Activated CD4-positive, alpha-beta T cell treated with anti-CD3 and anti-CD28 coated beads, Interleukin-10, Interleukin-2, amounts not matched to agents 100 ng/mL and 50 ng/mL, durations not matched to agents 16 hours and 8 hours (primary cell): ENCODE measurements at regions not wholly inside any gene's neighbourhood (a gene's known extent, or its start where the extent isn't known, plus 50 kb on each side); places are given as distances from the start of the nearest gene placed in this dataset.

ENCODE experiments used
- DNase-seq: peaks from one replicate; pipeline ENCODE4 v3.0.0-alpha.2; 2020

DNA sequence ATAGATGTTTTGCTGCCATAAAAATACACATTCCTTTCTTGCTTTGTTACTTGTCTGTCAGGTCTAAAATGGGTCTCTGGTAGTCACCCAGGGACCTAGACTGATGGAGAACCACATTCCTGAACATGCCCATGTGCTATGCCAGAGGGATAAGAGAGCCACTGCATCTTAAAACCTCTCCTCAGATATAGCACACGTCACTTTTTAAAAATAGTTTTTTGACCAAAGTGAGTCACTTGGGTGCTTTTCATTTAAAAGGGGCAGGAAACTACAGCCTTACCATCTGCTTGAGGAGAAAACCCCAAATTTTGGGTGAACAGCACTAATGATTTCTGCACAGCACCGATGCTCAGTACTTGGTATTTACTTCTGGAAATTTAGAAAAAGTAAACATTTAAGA, 197.8 kb downstream of the OGFRL1 start:
- DNase-seq = no peak

DNA sequence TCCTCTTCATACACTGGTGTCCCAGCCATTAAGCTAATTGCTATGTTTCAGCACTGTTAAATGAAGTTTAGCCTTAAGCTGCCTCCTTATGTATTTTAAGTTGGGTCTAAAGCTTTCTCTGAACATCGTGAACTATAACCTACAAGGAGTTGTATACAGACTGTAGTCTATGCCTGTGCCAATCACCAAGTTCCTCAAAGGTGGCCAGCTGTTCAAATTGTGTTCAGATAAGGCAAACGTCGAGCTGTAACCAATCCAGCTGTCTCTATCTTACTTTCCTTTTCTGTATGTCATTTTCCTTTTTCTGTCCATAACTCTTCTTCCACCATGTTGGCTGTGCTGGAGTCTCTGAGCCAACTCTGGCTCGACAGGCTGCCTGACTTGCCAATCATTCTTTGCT, 199.6 kb downstream of the OGFRL1 start:
- DNase-seq = no peak

DNA sequence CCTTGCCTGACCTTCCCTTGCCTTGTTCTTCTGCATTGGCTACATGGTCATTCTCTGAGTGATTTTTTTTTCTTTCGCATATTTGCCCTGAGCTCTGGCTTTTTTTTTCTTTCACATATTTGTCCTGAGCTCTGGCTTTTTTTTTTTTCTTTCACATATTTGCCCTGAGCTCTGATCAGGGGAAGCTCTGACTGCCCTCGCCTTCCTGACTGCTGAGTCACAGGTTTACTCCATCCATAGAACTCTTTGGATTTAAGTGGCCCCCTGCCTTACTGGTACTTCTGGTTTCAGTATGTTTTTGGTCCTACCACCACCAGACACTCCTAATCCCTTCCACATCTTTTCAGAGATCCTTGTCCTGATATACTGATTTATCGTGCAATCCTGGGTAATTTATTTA, 201.1 kb downstream of the OGFRL1 start:
- DNase-seq = no peak

DNA sequence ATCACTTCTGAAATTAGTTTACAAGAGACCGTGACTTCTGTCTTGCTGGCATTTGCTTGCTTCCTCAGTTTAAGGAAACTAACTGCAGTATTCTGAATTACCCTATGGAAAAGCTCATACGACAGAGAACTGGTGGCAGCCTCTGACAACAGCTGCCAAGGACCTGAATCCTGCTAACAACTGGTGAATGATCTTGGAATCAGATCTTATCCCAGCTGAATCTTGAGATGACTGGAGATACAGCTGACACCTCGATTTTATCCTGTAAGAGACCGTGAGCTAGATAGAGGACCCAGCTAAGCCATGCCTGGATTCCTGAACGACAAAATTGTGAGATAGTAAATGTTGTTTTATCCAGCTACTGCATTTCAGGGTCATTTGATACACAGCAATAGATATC, 202.3 kb downstream of the OGFRL1 start:
- no peak for DNase-seq

DNA sequence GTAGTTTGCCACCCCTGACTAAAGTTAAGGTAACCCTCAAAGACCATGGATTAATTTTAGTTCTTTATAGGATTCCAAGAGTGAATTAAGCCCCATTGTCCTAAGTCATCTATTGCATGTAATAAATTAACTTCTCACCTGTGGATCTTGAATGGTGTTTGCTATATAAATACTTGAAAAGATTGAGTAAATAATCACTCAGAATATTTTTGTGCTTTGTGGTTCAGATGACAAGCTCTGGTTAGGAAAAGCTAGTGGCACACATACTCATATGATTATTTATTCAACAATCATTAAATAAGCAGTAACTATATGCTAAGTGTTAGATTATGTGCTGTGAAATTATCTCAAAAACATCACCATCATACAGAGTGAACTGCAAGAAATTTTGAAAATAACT, 203.2 kb downstream of the OGFRL1 start:
- DNase-seq = no peak

DNA sequence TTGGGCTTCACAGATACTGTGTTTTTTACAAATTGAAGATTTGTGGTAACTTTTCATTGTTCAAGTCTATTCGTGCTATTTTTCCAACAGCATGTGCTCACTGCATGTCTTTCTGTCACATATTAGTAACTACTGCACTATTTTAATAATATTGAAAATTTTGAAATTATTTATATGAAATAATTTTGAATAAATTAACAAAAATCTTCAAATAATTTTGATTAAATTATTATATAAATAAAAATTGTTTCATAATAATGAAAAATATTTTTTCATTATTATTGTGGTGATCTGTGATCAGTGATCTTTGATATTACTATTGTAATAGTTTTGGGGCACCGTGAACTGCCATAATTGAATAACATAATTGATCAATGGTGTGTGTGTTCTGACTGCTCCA, 204.1 kb downstream of the OGFRL1 start:
- no peak for DNase-seq

DNA sequence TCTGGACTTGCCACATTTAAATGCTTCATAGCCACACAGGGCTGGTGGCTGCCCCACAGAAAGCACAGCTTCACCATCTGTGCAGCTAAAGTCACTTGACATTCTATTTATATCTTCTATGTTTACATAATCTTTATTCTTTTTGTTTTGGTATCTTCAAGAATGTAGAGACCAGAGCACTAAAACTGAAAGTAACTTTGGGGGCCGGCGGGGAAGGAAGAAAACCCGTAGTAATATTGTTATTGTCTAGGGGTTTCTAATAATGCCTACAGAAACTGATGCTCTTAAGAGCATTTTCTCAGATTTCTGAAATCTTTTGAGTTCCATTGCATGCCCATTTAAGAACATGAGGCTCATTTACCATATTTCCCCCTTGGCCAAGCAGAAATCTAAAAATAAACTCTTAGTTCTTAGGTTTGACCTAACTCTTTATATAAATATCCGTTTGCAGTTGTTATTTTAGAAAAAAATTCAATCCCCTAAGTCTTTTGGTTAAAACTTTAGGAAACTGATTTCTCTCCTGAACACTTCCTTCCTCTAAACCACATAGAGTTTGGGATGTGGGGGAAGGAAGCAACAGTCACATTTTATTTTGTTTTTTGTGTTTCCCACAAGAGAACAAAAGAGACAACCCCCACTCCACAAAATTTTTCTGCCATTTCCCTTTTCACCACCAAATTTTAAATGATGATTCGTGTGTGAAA, 207.6 kb downstream of the OGFRL1 start:
- DNase-seq = no peak

DNA sequence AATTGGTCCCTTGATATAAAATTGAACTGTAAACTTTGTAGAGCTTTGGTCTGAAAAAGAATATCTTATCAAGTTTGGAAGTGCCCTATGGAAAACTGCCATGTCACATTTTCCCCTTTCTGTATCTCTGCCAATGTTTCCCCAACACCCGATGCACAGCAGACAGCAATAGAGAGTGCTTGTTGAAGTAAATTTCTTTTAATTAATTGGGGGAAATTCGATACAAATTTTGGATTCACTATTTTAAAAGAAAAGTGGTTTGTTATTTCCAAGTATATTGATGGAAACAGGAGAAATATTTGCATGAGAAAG, 208.1 kb downstream of the OGFRL1 start:
- no peak for DNase-seq

DNA sequence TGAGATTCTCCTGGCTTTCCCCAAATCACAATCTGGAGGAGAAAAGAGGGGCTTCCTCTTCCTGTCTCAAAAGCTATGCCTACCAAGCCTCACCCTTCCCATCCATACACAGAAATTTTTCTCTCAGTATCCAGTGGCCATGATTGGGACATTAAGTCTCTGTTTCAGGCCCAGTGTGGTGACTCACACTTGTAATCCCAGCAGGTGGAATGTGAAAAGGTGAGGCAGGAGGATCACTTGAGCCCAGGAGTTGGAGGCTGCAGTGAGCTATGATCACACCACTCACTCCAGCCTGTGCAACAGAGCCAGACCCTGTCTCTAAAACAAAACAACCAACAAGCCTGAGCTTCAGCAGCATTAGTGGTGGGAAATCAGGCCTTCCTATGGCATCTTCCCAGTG, 210.0 kb downstream of the OGFRL1 start:
- DNase-seq = no peak

DNA sequence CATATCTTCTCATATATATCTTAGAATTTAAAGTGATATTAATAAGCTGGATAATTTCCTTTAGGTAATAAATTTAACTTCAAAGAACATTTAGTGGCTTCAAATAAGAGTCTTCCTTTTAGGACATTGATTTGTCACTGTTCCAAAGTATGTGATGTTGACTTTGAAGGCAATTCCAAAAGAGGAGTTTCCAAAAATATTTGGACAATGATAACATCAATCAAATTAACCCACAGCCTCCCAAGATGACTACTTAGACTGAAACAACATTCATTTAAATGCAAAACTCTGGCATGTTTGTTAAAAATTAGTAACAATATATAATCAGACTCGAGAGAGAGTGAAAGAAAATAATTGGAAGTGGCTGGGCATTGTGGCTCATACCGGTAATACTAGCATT, 211.1 kb downstream of the OGFRL1 start:
- no peak for DNase-seq

DNA sequence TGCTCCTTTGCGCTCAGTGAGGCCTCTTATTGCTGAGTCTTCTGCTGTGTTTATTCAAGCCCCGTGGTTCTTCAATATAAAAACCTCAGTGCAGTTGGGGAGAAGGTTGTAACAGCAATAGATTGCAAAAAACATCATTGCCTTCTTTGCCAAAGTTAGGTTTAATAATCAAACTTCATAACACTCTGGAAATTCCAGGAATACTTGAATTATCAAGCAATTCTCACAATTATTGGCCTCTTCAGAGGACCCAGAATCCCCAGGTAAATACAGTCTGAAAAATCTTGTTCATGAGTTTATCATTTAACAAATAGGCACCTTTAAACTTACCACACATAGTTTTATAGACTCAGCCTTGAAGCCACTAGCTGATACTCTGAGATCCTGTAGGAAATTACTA, 213.6 kb downstream of the OGFRL1 start:
- DNase-seq = no peak

DNA sequence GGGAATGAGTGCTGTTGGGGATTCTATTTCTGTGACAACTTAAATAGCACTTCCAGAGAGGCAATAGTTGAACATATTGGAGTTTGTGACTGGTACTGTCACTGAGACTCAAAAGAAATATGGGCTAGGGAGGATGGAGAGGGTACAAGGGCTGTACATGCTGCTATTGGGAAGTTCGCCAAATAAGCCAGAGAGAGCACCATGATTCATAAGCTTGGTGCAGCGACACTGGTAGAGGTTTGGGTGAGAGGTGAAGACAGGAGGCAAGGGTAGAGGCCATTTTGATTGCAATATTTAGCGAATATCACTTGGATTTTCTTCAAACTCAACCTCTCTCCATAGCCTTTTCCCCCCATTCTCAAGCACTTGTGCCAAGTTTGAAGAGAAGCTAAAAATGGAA, 214.3 kb downstream of the OGFRL1 start:
- DNase-seq = no peak

DNA sequence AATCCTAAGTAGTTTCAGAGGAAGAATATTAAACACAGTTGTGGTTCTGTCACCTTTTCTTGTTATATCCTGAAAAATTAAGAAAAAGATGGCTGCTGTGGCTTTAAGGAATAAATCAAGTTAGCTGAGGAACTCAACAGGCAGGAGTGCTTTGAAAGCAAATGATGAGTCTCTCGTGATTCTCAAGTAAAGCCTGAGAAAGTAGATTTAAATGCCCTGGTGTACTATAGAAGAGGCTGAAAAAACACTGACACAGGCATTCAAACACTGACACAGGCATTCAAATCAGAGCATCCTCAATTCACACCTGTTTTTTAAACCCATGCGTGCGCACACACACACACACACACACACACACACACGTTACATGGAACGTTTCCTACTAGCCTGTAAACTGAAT, 218.6 kb downstream of the OGFRL1 start:
- no peak for DNase-seq

DNA sequence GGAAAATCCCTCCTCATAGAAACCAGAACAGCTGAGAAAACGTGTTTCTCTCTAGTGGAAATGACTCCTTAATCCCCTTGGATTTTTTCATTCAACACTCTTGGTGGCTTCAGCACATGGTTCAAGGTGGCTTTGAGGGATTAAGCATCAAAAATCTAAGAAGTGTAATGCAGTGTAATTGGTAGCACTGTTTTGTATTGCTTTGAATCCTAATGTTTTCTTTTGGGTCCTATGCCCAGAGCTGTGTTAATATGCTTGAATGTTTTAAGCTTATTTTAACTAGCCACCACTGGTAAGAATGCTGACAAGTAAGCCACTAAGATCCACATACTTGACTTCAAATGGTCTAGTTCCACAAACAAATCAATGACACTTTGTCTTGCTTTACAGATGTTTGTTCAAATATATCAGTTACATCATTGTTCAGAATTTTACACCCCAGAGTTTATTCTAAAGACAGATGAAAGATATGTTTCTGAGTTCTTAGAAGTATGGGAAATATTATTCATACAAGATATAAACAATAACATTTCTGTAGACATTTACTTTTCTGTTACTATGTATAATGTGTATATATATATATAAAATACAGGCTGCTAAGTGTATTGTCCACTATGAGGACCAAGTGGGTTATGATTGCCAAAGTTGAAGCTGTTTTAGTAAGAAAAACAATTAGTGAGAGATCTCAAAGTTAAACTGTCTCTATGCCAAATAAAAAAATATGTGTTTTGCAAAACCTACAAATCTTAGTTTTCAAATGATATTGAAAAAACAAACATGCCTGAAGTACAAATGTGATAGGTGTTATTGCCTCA, 220.8 kb downstream of the OGFRL1 start:
- DNase-seq = no peak

DNA sequence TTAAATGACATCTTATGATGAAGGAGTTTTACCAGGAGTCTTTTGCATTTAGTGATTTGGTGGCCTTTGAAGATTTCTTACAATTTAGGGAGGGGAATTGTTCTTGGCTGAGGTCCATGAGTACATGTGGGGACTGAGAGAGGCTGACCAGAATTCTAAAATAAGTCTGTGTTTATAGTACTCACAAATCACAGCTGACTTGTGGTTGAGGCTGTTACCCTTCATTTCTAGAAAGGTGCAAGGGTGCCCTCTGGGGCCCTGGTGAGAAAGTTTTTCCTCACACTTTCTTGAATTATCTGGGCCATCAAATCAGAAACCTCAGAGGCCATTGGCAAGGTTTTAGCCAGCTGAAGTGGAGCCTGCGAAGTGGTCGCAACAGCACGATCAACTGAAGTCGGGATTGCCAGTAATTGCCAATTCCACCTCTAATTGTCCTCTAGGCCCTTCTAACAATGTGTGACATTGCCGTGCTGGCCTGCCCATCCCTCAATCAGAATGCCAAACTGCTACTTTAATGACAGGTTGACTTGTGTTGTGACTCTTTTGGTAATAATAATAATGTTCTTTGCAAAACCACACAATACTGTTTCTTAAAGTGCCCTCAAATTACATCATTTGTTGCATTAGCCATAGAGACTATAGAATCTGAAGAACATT, 221.6 kb downstream of the OGFRL1 start:
- DNase-seq = peak; percentile 21

DNA sequence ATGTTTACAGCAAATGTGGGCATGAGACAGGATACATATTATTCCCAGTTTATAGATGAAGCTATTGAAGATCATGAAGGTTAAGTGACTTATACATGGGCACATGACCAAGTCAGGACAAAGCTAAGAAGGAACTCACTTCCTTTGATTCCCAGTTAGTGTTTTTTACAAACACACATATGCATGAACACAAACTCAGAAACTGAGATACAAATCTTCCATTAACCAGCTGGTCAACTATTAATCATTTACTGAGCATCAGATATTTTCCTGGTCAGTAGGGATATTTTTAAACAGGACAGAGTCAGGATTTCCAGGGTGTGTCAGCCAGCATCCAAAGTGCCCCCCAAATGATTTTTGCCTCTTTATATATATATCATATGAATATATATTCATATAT, 222.2 kb downstream of the OGFRL1 start:
- DNase-seq = no peak

DNA sequence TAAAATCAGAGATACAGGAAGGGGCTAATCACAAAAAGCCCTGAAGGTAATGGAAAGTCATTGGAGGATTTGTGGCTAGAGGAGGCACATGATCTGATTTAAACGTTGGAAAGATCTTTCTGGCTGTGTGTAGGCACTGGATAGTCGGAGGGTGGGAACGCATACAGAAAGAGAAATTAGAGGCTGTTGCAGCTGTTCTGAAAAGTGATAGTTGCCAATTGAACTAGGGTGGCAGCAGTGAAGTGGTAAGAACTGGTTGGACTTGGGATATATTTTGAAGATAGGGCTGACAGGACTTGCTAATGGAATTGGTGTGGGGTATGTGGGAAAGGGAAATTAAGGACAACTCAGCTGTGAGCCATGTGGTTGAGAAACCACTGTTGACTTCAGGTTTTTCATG, 223.6 kb downstream of the OGFRL1 start:
- DNase-seq = no peak

DNA sequence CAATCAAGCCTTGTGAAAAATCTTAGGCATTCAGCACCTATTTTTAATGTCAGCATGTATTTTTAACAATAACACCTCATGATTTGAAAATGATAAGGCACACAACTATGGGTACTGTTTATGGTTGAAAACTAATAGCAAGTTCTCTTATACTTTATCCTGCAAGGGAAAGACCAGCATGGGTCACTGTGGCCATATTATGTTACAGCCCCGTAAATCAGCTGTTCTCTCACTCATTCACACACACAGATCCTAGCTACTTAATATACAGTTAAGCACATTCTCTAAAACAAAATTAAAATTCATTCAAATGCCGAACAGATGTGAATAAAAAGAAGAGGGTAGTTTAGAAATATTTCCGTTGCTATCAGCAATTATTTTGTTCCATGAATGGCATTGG, 224.4 kb downstream of the OGFRL1 start:
- no peak for DNase-seq

DNA sequence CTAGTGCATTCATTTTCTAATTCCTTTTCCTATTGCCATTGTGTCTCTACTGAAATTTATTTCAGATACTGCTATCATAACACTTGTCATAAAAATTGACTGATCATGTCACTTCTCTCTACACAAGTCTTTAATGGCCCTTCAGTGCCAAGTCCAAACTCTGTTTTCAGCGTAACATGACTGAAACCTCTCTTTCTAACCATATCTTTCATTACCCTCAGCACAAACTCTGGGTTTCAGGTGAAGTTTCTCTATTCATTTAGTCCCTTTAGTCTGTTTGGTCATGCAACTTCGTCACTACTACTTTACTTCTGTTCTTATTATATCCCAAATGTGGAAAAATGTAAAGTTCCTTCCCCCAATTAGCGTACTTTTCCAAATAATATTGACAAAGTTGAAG, 234.9 kb downstream of the OGFRL1 start:
- no peak for DNase-seq

DNA sequence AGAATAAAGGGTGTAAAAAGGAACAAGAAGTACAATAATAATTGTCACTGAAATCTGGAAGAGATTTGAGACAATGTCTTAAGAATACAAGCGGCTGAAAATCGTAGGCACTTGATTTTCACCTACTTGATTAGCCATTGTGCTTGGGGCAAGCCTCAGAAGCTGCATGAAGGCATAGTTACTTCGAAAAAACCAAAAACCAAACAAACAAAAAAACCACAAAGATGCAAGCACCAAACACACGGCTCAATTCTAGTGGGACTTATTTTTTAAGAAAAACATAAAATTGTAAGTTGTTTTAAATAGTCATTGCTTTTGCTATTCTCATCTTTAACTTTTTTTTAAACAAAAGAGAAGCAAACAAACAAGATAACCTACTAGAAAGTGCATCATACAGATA, 235.6 kb downstream of the OGFRL1 start:
- no peak for DNase-seq

DNA sequence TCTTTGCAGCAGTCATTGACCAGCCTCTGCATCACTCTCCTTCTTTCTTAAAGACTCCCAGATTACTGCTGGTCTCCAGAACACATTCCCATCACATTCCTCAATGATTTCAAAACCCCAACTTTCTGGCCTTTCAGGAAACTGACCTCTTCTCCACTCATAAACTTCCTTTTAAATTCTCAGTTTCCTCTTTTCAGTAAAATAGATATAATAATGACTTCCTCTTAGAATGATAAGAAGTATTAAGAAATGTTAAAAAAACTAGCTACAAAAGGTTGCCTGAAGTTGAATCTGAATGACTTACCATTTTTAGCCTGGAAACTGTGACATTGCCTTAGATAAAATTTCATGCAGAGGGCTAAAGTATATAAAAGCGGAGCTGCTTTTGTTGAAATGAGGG, 239.3 kb downstream of the OGFRL1 start:
- DNase-seq = no peak

DNA sequence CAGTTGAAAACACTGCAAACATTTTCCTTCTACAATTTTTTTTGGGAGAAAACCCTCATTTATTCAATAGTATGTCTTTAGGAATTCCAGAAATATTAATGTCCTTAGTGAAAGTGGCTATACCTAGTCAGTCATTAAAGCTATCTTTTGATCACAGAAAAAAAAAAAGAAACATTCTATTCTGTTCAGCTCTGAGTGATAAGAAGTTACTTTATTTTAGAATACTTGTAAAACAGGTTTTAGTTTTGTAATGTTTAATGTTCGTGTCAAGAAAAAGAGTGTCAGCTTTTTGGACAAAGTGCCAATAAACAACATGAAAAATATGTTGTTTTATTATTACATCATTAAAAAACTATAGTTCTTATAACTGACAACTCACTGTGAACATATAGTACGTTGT, 240.4 kb downstream of the OGFRL1 start:
- no peak for DNase-seq

DNA sequence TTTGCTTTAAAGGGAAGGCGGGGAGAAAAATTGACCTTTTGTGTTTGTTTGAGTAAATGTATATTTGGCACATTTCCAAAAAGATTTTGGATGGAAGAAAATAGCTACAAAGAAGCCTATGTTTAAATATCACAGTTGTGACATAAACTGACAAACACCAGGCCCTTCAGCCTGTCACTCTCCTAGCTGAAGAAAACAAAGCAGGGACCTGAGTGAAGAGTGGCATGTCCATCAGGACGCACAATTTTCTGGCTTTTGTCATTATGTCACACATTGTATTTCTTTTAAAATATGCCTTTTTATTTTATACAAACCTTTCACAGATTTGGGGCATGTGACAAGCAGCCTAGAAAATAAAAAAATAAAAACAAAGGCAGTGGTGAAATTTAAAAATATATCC, 241.2 kb downstream of the OGFRL1 start:
- no peak for DNase-seq

DNA sequence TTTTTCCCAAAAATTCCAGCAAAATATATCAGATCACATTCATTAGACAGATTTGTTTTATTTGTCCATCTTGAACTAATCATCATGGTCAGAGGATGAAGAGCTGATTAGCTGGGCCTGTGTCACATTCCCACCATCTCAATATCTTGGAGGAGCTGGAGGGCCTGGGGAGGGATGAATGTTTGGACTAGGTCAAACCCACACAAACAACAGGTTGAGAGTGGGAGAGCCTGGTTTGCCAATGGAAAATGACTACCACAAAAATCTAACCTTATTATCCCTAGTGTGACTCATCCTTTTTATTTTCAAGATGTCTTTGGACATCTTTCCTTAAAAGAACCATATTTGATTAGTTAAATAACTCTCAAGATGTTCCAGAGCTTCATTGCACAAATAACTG, 242.4 kb downstream of the OGFRL1 start:
- no peak for DNase-seq

DNA sequence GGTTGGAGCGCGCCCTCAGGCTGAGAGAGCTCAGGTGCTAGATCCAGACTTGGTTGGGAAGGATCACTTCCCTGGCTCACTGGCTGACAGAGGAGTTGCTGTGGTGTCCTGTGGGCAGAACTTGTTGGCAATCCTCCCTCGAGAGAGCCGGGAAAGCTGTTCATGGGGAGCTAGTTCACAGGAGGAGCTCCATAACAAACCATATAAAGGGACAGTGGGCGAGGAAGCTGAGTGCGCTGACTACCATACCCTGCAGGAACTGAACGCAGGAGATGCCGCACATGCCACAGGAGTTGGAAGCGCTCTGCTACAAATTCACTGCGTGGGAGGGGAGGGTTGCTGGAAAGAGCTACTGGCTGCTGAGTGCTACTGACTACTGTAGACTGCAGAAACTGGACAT, 243.2 kb downstream of the OGFRL1 start:
- DNase-seq = no peak
